Kidney (tissue), 13 donors: ENCODE measurements at regions not wholly inside any gene's neighbourhood (a gene's known extent, or its start where the extent isn't known, plus 50 kb on each side); places are given as distances from the start of the nearest gene placed in this dataset.

Experiments used
- DNase-seq, 5 donors: peaks; one replicate each; pipeline ENCODE4 v3.0.0-alpha.2; 2013 to 2020
- FAIRE-seq: peaks from 2 replicates; lab custom pipeline; 2012; peaks lifted over from hg19 to GRCh38; lab: Jason Lieb, UNC
- H3K27ac ChIP-seq, 2 donors: one replicate each; pipeline ENCODE4 v1.7.0; 2013; ENCODE audit warnings: low read depth in 2 of 2, low read length in 2 of 2, inconsistent platforms in 1 of 2
- H3K27me3 ChIP-seq: one replicate; pipeline ENCODE4 v1.7.1; 2013; ENCODE audit warnings: low read length, inconsistent platforms; ENCODE audit not compliant: control insufficient read depth, insufficient read depth
- H3K36me3 ChIP-seq, 3 donors: one replicate each; pipeline versions ENCODE4 v1.7.0 to v1.7.1; 2013; ENCODE audit warnings: low read length in 3 of 3, control low read depth in 1 of 3, inconsistent platforms in 1 of 3; ENCODE audit not compliant: insufficient read depth in 3 of 3, control insufficient read depth in 2 of 3
- H3K4me1 ChIP-seq, 3 donors: one replicate each; pipeline versions ENCODE4 v1.7.0 to v1.7.1; 2013; ENCODE audit warnings: low read length in 3 of 3, inconsistent platforms in 1 of 3, low read depth in 1 of 3; ENCODE audit not compliant: control insufficient read depth in 2 of 3, insufficient read depth in 2 of 3
- H3K4me3 ChIP-seq, 3 donors: one replicate each; pipeline versions ENCODE4 v1.7.0 to v1.8.1; 2013; ENCODE audit warnings: low read length in 3 of 3, control low read depth in 1 of 3, inconsistent platforms in 1 of 3
- H3K9ac ChIP-seq, 3 donors: one replicate each; pipeline versions ENCODE4 v1.7.0 to v1.7.1; 2013; ENCODE audit warnings: low read length in 3 of 3, control low read depth in 1 of 3, inconsistent platforms in 1 of 3
- H3K9me3 ChIP-seq, 3 donors: one replicate each; pipeline versions ENCODE4 v1.7.0 to v1.7.1; 2013; ENCODE audit warnings: low read length in 3 of 3, control low read depth in 1 of 3, inconsistent platforms in 1 of 3; ENCODE audit not compliant: control insufficient read depth in 2 of 3, insufficient read depth in 1 of 3
- intact Hi-C: fragments of 100-400 bp; cut with DNase I; formaldehyde crosslinking; loops from one replicate; pipeline ENCODE4 v1.11.1; 2022
- TF ChIP-seq, protein P1 (sequence below): IDR thresholded peaks from 3 replicates; pipeline ENCODE4 v1.5.1; 2012; ENCODE audit warnings: mild to moderate bottlenecking, moderate library complexity, borderline replicate concordance; ENCODE audit not compliant: insufficient read depth; ENCODE audit errors: extremely low read depth
- donor health status: control.
- donor health status: control.
- donor health status: control.
- donor health status: control.
- donor health status: control.
- donor health status: DM: yes; HTN: yes; CAD: no.
- donor health status: Normal renal cell carcinoma (clear cell type).

DNA sequence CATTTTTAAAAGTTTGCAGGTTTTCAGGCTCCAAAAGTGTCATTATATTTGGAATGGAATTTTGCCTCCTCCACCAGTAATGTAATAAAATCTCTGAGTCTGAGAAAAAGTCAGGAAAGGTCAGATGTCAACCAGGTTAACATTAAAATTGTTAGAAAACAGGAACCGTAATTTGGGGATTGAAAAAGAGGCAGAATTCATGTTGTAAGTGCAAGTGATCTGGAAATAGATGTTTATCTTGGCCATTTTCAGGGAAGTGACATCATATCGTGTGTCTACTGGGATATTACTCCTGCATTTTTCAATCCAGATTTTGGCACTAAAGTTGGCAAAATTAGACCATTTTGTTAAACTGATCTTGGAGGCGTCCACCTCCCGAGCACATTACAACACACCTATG lies 428.5 kb upstream of the MGMT start:
- no peaks in the 10 kb centered on the region for H3K36me3 ChIP-seq

DNA sequence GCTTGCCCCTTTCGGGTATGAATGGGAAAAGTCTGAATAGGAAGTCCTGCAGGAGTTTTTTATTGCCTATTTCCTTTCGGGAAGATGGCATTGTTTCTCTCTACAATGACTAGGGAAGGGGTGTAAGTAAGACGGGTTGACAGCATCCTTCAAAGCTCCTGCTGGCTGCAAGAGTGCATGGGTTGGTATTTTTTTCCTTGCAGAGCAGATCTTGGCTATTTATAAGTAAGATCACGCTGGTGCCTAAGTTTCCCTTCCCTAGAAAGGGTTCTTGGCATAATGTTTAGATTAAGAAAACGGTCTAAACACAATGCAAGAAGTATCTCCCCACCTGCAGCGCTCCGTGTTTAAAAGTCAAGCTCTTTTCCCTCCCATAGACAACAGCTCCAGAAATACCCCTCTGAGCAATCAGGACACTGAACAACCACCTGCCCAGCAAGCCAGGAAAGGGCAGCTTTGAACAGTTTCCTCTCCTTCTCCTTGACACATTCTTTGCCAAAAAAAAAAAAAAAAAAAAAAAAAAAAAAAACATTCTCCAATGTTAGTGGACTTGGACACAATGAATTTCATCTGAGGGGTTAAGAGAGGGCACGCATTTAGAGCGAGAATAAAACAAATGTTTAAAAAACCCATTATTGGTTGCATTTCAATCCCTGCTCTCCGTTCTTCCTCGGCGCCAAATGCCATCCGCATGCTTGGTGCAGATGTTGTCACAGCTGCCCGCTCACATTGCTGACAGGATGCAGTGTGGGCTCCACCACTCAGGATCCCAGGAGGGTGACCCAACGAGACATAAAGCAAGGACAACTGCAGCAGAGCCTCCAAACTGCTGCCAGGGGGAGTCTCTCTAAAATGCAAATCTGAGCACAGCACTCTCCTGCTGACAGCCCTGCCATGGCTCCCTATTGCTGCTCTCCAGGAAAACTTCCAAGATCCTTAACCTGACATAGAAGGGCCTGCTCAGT lies 427.4 kb upstream of the MGMT start:
- Histone ChIP-seq H3K4me3 (no peak overlapping the region), H3K4me1 (peaks cover 0 to 4% (median 0%) of the 10 kb centered on the region in 3 donors), H3K27me3 (no peaks in the 10 kb centered on the region), H3K36me3 (no peaks in the 10 kb centered on the region), H3K27ac (no peak overlapping the region), H3K9ac (no peak overlapping the region), H3K9me3 (no peaks in the 10 kb centered on the region)
- TF ChIP-seq, protein P1, sequence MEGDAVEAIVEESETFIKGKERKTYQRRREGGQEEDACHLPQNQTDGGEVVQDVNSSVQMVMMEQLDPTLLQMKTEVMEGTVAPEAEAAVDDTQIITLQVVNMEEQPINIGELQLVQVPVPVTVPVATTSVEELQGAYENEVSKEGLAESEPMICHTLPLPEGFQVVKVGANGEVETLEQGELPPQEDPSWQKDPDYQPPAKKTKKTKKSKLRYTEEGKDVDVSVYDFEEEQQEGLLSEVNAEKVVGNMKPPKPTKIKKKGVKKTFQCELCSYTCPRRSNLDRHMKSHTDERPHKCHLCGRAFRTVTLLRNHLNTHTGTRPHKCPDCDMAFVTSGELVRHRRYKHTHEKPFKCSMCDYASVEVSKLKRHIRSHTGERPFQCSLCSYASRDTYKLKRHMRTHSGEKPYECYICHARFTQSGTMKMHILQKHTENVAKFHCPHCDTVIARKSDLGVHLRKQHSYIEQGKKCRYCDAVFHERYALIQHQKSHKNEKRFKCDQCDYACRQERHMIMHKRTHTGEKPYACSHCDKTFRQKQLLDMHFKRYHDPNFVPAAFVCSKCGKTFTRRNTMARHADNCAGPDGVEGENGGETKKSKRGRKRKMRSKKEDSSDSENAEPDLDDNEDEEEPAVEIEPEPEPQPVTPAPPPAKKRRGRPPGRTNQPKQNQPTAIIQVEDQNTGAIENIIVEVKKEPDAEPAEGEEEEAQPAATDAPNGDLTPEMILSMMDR: no peak
- FAIRE-seq (no peak), DNase-seq (no peak)
- intact Hi-C loops: no loop called here

More for the DNA sequence above, 428.5 kb upstream of the MGMT start:
- intact Hi-C loops: no loop called here
- H3K27ac ChIP-seq: no peak overlapping the region
- H3K4me1 ChIP-seq: peaks cover 0 to 4% (median 0%) of the 10 kb centered on the region in 3 donors
- DNase-seq (no peak), FAIRE-seq (no peak)
- no peak overlapping the region for H3K9ac ChIP-seq
- TF ChIP-seq, protein P1: no peak
- H3K4me3 ChIP-seq: no peak overlapping the region
- H3K27me3 ChIP-seq: no peaks in the 10 kb centered on the region
- no peaks in the 10 kb centered on the region for H3K9me3 ChIP-seq

DNA sequence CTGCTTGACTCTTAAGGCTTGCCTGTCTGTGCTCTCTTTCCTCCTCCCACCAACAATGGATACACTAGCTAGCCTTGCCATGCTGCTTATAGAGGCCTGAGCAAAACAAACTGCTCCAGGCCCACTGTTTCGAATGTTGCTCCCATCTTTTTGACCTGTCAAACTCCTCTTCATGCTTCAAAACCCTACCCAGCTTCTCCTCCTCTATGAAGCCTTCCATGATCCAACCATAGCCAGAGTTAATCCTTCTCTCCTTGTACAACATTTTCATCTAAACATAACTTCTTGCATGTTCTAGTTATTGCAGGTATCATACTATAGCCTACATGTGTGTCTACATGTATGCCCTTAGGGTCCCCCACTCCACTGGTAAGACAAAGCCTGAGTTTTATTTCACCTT lies 426.7 kb upstream of the MGMT start:
- intact Hi-C loops: no loop called here
- TF ChIP-seq, protein P1: no peak
- H3K4me3 ChIP-seq: no peak overlapping the region
- no peaks in the 10 kb centered on the region for H3K36me3 ChIP-seq
- H3K27ac ChIP-seq: no peak overlapping the region
- no peak for FAIRE-seq
- H3K9me3 ChIP-seq: no peaks in the 10 kb centered on the region
- no peak for DNase-seq
- peaks cover 0 to 2% (median 0%) of the 10 kb centered on the region in 3 donors for H3K4me1 ChIP-seq
- H3K9ac ChIP-seq: no peak overlapping the region
- peaks cover under 1% of the 10 kb centered on the region for H3K27me3 ChIP-seq
